Pancreas (tissue), 10 donors: ENCODE measurements at regions not wholly inside any gene's neighbourhood (a gene's known extent, or its start where the extent isn't known, plus 50 kb on each side); places are given as distances from the start of the nearest gene placed in this dataset.

Experiments
- ATAC-seq, 4 donors: fragments of 200-7000 bp; cut with Tn5 transposase; one replicate each; pipeline versions ENCODE4 v1.8.0 to v1.9.1; 2020; ENCODE audit warnings: mild to moderate bottlenecking in 4 of 4, moderate library complexity in 4 of 4
- DNase-seq, 6 donors: peaks; one replicate each; pipeline ENCODE4 v3.0.0-alpha.2; 2020
- FAIRE-seq: peaks from 2 replicates; lab custom pipeline; 2012; peaks lifted over from hg19 to GRCh38; lab: Jason Lieb, UNC
- H3K27ac ChIP-seq, 4 donors: fragments of 200-600 bp; sonication (generic); 1 replicate in 3 of 4; 2 replicates in 1 of 4; pipeline versions ENCODE4 v1.5.0 to v1.8.0; 2020
- H3K27me3 ChIP-seq, 4 donors: fragments of 200-600 bp; one replicate each; pipeline ENCODE4 v1.8.0; 2021
- H3K36me3 ChIP-seq, 3 donors: fragments of 200-600 bp; sonication (generic) in 1 of 3; one replicate each; pipeline versions ENCODE4 v1.5.0 to v1.8.0; 2020 to 2021
- H3K4me1 ChIP-seq, 3 donors: fragments of 200-600 bp; one replicate each; pipeline ENCODE4 v1.8.0; 2021
- H3K4me3 ChIP-seq, 4 donors: fragments of 200-600 bp; sonication (generic) in 2 of 4; one replicate each; pipeline versions ENCODE4 v1.5.0 to v1.8.0; 2020 to 2021
- H3K9me3 ChIP-seq, 4 donors: fragments of 200-600 bp; one replicate each; pipeline ENCODE4 v1.8.0; 2021
- CTCF ChIP-seq, 4 donors: fragments of 200-600 bp; sonication (generic) in 3 of 4; IDR thresholded peaks; one replicate each; pipeline versions ENCODE4 v1.5.0 to v1.8.0; 2021; ENCODE audit warnings: antibody characterized with exemption in 4 of 4
- WGBS, 2 donors: extraction: QIAGEN DNeasy Blood & Tissue Kit; methylation state at CpG; one replicate each; pipeline ENCODE4 v1.1.7; 2013; 5-methylcytosine and 5-hydroxymethylcytosine counted together
- intact Hi-C, 3 donors: fragments of 100-400 bp; cut with DNase I; formaldehyde crosslinking; loops; one replicate each; pipeline versions ENCODE4 v1.11.1 to v1.14.2; 2022
- donor health status: healthy with polysubstance abuse.
- donor health status: DM: no; HTN: no; CAD: no; lungs with moderate emphysema.
- donor health status: DM: no; HTN: no; CAD: no.
- donor health status: control.
- donor health status: control.
- donor health status: Bipolar disorder and iron deficiency.
- donor health status: DM: yes; HTN: yes; CAD: no.
- donor health status: DM: no; HTN: no; CAD: no.
- donor health status: DM: no; HTN: no; CAD: no.
- donor health status: DM: yes; HTN: yes; CAD: no.

GRCh38 chrX:13936521-13937225 is 93.0 kb downstream of the GEMIN8 start:
- no peak for ATAC-seq
- H3K9me3 ChIP-seq = no peaks in the 10 kb centered on the region
- DNase-seq = no peak
- peaks cover 0 to 10% (median 2%) of the 10 kb centered on the region in 4 donors for H3K27me3 ChIP-seq
- H3K36me3 ChIP-seq = no peaks in the 10 kb centered on the region
- no peak overlapping the region for H3K27ac ChIP-seq
- no peak overlapping the region for H3K4me3 ChIP-seq
- no peak for FAIRE-seq
- TF ChIP-seq CTCF (IDR thresholded peaks at IDR 0.05) = no peak
- no peaks in the 10 kb centered on the region for H3K4me1 ChIP-seq
- intact Hi-C loops = no loop called here
- WGBS, 2 donors = 51 to 94% methylated on average over 9 of the region's 9 CpGs

GRCh38 chrX:13934731-13935130 is 95.0 kb downstream of the GEMIN8 start:
- TF ChIP-seq CTCF (IDR thresholded peaks at IDR 0.05) = no peak
- DNase-seq (no peak), ATAC-seq (no peak), FAIRE-seq (no peak)
- no peaks in the 10 kb centered on the region for H3K9me3 ChIP-seq
- WGBS, 2 donors = 77 to 93% methylated on average over 2 of the region's 2 CpGs
- H3K4me3 ChIP-seq = no peak overlapping the region
- H3K4me1 ChIP-seq = no peaks in the 10 kb centered on the region
- H3K36me3 ChIP-seq = no peaks in the 10 kb centered on the region
- no peak overlapping the region for H3K27ac ChIP-seq
- intact Hi-C loops = no loop called here
- H3K27me3 ChIP-seq = peaks cover 0 to 7% (median 2%) of the 10 kb centered on the region in 4 donors

- FAIRE-seq = no peak
- Histone ChIP-seq H3K27me3 (peaks cover 0 to 7% (median 2%) of the 10 kb centered on the region in 4 donors), H3K4me1 (no peaks in the 10 kb centered on the region), H3K9me3 (no peaks in the 10 kb centered on the region), H3K4me3 (no peak overlapping the region), H3K27ac (no peak overlapping the region), H3K36me3 (no peaks in the 10 kb centered on the region)
- TF ChIP-seq CTCF (IDR thresholded peaks at IDR 0.05) = no peak
- intact Hi-C loops = no loop called here
- ATAC-seq = no peak
- DNase-seq = no peak
- 72 to 82% methylated on average over 7 of the region's 7 CpGs for WGBS, 2 donors
Measured at GRCh38 chrX:13933851-13934250, 95.8 kb downstream of the GEMIN8 start.

GRCh38 chrX:13933352-13933751 is 96.3 kb downstream of the GEMIN8 start:
- no peaks in the 10 kb centered on the region for H3K4me1 ChIP-seq
- H3K27me3 ChIP-seq = peaks cover 0 to 7% (median 2%) of the 10 kb centered on the region in 4 donors
- H3K36me3 ChIP-seq = no peaks in the 10 kb centered on the region
- no peak overlapping the region for H3K4me3 ChIP-seq
- no peaks in the 10 kb centered on the region for H3K9me3 ChIP-seq
- FAIRE-seq = no peak
- TF ChIP-seq CTCF (IDR thresholded peaks at IDR 0.05) = no peak
- ATAC-seq = no peak
- H3K27ac ChIP-seq = no peak overlapping the region
- intact Hi-C loops = no loop called here
- DNase-seq = no peak
- 74 to 82% methylated on average over 3 of the region's 3 CpGs for WGBS, 2 donors

GRCh38 chrX:13932416-13932815 is 97.3 kb downstream of the GEMIN8 start:
- no peak for TF ChIP-seq CTCF (IDR thresholded peaks at IDR 0.05)
- DNase-seq (no peak), ATAC-seq (no peak), FAIRE-seq (no peak)
- Histone ChIP-seq H3K4me3 (no peak overlapping the region), H3K27ac (no peak overlapping the region), H3K9me3 (no peaks in the 10 kb centered on the region), H3K27me3 (peaks cover 0 to 7% (median 2%) of the 10 kb centered on the region in 4 donors), H3K4me1 (no peaks in the 10 kb centered on the region), H3K36me3 (no peaks in the 10 kb centered on the region)
- intact Hi-C loops = no loop called here
